GM12875 (cell line): ENCODE measurements at regions not wholly inside any gene's neighbourhood (a gene's known extent, or its start where the extent isn't known, plus 50 kb on each side); places are given as distances from the start of the nearest gene placed in this dataset.

ENCODE experiments used
- H3K4me3 ChIP-seq: one replicate; pipeline ENCODE4 v1.5.1; 2011; ENCODE audit warnings: low read depth, low read length, control low read depth
- TF ChIP-seq, protein P1 (sequence below): IDR thresholded peaks from 2 replicates; pipeline ENCODE4 v1.5.1; 2011; ENCODE audit warnings: low read depth, mild to moderate bottlenecking, control low read depth, inconsistent platforms, low read length, moderate library complexity, borderline replicate concordance; ENCODE audit not compliant: insufficient read depth

DNA sequence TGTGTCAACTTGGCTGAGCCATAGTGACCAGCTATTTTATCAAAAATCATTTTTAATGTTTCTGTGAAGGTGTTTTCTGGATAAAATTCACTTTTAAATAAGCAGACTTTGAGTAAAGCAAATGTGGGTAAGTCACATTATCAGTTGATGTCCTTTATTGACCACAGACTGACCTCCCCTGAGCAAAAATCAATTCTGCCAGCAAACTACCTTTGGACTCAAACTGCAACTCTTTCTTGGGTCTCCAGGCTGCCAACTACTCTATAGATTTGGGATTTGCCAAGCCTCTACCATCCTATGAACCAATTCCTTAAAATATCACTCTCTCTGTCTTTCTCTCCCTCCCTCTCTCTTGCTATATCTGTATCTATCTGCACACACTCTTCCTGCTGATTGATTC is 1571.7 kb upstream of the NUDT12 start:
- no peak overlapping the region for H3K4me3 ChIP-seq
- TF ChIP-seq, protein P1, sequence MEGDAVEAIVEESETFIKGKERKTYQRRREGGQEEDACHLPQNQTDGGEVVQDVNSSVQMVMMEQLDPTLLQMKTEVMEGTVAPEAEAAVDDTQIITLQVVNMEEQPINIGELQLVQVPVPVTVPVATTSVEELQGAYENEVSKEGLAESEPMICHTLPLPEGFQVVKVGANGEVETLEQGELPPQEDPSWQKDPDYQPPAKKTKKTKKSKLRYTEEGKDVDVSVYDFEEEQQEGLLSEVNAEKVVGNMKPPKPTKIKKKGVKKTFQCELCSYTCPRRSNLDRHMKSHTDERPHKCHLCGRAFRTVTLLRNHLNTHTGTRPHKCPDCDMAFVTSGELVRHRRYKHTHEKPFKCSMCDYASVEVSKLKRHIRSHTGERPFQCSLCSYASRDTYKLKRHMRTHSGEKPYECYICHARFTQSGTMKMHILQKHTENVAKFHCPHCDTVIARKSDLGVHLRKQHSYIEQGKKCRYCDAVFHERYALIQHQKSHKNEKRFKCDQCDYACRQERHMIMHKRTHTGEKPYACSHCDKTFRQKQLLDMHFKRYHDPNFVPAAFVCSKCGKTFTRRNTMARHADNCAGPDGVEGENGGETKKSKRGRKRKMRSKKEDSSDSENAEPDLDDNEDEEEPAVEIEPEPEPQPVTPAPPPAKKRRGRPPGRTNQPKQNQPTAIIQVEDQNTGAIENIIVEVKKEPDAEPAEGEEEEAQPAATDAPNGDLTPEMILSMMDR, result no peak

DNA sequence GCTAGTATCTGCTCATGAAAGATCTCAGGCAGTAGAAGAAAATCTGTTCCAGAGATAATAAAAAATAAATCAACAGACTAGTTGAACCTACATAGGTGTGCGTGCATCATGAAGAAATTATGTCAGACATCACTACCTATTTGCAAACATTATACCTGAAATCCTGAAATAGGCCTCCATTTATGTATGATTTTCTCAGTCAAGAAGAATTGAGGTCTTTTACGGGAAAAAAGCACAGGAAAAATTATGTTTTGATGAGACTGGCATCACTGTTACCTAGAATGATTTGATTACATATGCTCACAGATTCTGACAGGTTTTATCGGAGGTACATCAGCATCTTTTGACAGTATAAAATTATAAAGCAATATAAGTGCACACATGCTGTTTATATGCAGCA is 1570.5 kb upstream of the NUDT12 start:
- TF ChIP-seq, protein P1, result no peak

DNA sequence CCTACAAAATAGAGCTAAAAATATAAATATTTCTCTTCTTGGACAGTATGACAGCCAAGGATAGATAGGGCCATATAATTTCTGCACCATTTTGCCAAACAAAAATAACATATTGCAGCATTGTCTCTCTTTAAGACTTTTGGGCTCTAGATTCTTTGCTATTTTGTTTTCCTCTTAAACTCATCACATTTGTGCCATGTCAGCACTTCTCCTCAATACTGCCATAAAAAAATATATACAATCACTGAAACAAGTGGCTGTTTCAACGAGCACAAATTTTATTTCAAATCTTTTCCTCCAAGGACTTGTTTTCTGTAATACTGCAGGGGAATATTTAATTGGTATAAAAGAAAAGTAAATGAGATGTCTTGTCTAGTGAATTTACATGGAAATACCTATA is 1570.0 kb upstream of the NUDT12 start:
- no peak overlapping the region for H3K4me3 ChIP-seq
- TF ChIP-seq, protein P1, result no peak

More for the DNA sequence above, 1570.5 kb upstream of the NUDT12 start:
- no peak overlapping the region for H3K4me3 ChIP-seq

DNA sequence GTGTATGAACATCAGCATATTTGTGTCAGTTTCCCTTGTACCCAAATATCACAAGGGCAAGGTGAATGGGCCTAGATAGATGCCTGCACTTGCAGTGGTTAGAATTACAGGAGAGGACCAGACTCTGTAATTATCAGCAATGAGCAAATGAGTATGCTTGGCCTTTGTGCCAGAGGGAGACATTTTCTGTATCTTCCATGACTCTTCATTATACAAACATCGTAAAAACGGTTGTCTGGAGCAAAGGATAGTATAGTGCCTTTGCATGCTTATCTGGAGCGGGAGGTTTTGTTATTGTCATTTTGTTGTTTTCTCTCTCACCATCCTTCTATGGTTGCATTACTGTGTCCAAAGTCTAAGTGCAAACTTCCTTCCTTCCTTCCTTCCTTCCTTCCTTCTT is 1568.5 kb upstream of the NUDT12 start:
- TF ChIP-seq, protein P1, result no peak
- no peak overlapping the region for H3K4me3 ChIP-seq

DNA sequence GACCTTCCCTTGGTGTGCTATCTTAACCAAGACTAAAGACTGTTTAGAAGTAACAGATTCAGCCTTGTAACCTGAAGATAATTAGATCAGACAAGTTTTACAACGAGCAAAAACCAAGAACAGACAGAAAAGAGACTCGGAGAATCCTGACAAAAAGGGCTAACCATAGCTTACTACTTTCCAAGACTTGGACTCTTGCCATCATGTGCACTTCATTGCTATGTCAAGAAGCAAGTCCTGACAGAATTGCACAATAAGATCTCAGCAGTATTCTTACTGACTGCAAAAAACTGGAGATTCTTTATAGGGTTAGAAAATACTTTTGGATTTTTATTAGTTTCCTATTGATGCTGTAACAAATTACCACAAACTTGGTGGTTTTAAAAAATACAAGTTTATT is 1539.0 kb upstream of the NUDT12 start:
- TF ChIP-seq, protein P1, result no peak
- no peak overlapping the region for H3K4me3 ChIP-seq

DNA sequence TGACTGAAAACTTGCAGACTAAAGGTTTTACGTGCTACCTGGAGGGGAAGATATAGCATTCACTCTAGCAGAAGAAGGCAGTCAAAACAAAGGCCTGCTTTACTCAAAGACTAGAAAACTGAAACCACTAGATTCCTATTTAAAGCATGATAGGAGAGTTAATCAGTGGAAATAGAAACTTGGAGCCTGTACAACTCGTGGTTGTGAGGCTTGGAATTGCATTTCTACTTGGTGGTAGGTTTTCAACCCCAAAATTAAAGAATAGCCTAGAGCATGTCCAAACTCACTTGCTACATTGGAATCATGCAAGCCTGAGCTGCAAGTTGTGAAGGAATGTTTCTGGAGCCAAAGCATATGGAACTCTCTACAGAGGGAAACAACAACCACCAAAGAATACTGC is 1526.4 kb upstream of the NUDT12 start:
- TF ChIP-seq, protein P1, result no peak
- H3K4me3 ChIP-seq, result no peak overlapping the region

DNA sequence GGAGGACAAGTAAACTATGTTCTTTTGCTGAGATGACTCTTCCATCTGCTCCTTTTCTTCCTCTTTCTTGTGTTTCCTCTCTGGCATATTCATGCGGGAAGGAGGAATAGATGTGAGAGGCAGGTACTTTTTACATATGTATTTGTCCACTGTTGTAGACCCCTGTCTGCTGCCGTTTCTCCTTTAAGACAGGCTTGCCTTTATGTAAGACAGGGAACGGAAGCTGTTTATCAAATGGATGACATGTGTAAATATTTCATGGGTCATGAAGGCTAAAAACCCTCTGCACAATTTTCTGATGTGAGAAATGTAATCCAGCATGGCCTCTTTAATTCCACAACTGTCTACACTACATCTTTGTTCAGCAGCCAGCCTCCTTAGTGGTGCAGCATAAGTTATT is 1525.5 kb upstream of the NUDT12 start:
- TF ChIP-seq, protein P1, result no peak

More for the DNA sequence above, 1525.5 kb upstream of the NUDT12 start:
- H3K4me3 ChIP-seq, result no peak overlapping the region
